Aorta (tissue), 5 donors: ENCODE measurements at regions not wholly inside any gene's neighbourhood (a gene's known extent, or its start where the extent isn't known, plus 50 kb on each side); places are given as distances from the start of the nearest gene placed in this dataset.
A peak's percentile ranks its signal among the peaks of the same experiment; 100 is the strongest.

Source experiments
- ATAC-seq: fragments of 200-7000 bp; cut with Tn5 transposase; one replicate; pipeline ENCODE4 v1.9.1; 2022; ENCODE audit warnings: moderate library complexity; ENCODE audit not compliant: low FRiP score
- DNase-seq, 2 donors: peaks; one replicate each; pipeline ENCODE4 v3.0.0-alpha.2; 2020
- H3K27ac ChIP-seq, 2 donors: one replicate each; pipeline ENCODE4 v1.5.1; 2013; ENCODE audit warnings: low read length in 2 of 2, mild to moderate bottlenecking in 2 of 2, moderate library complexity in 2 of 2, control low read depth in 1 of 2, inconsistent platforms in 1 of 2, low read depth in 1 of 2
- H3K27me3 ChIP-seq, 2 donors: one replicate each; pipeline ENCODE4 v1.6.1; 2013; ENCODE audit warnings: control low read depth in 1 of 2, low read length in 1 of 2, mild to moderate bottlenecking in 1 of 2, moderate library complexity in 1 of 2; ENCODE audit not compliant: insufficient read depth in 2 of 2, control insufficient read depth in 1 of 2
- H3K36me3 ChIP-seq, 2 donors: one replicate each; pipeline ENCODE4 v1.6.1; 2013; ENCODE audit warnings: control low read depth in 1 of 2, low read length in 1 of 2, mild to moderate bottlenecking in 1 of 2; ENCODE audit not compliant: insufficient read depth in 2 of 2, control insufficient read depth in 1 of 2
- H3K4me1 ChIP-seq, 2 donors: one replicate each; pipeline ENCODE4 v1.6.1; 2013; ENCODE audit warnings: low read length in 2 of 2, control low read depth in 1 of 2, mild to moderate bottlenecking in 1 of 2, moderate library complexity in 1 of 2; ENCODE audit not compliant: insufficient read depth in 2 of 2, control insufficient read depth in 1 of 2
- H3K4me3 ChIP-seq, 2 donors: one replicate each; pipeline ENCODE4 v1.5.1; 2013; ENCODE audit warnings: low read length in 2 of 2, control low read depth in 1 of 2, mild to moderate bottlenecking in 1 of 2
- H3K9me3 ChIP-seq: one replicate; pipeline ENCODE4 v1.6.1; 2013; ENCODE audit warnings: mild to moderate bottlenecking, low read length; ENCODE audit not compliant: control insufficient read depth
- WGBS, 2 donors: extraction: QIAGEN DNeasy Blood & Tissue Kit; methylation state at CpG; one replicate each; pipeline ENCODE4 v1.1.7; 2013; 5-methylcytosine and 5-hydroxymethylcytosine counted together
- intact Hi-C, 2 donors: fragments of 100-400 bp; cut with DNase I; formaldehyde crosslinking; loops; one replicate each; pipeline versions ENCODE4 v1.14.2 to v1.15.0; 2022
- donor health status: healthy with polysubstance abuse.
- donor health status: Bipolar disorder and iron deficiency.
- donor health status: DM: no; HTN: no; CAD: no.
- donor health status: DM: no; HTN: no; CAD: no.
- donor health status: DM: yes; HTN: yes; CAD: no.

DNA sequence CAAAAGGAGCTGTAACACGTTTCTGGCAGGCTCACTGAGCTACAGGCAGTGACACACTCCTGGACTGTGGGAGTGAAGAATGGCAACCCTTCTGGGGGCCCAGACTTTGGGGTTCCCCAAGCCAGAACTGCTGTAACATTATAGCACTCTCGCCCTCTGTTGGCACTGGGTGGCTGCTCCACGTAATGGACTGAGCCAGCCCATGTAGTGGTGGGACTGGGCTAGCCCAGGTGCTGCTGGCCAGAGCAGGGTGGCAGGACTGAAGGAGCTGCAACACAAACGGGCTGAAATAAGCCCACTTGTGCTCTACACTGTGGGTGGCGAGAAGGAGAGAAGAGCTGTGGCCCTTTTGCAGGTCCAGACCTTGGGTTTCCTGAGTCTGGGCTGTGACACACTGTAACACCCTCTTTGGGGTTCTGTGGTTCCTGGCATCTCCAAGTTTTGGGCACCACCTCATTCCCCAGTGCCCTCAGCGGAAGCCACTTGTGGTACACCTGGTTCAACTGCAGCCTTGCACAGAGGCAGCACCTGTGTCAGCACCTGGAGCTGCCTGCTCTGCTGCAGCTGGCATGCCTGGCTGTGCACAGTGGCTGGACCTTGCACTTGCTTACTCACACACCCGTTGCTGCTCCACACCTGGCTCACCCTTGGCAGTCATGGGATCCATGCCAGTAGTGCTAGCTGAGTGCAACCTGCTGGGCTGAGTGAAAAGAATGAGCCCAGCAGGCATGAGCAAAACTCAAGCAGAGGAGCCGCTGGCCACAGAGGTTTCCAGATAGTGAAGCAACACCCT lies 95.0 kb upstream of the PRR16 start:
- intact Hi-C loops = no loop called here
- H3K27me3 ChIP-seq = no peaks in the 10 kb centered on the region
- H3K36me3 ChIP-seq = no peaks in the 10 kb centered on the region
- ATAC-seq (peak; percentile 57), DNase-seq (no peak)
- no peak overlapping the region for H3K27ac ChIP-seq
- no peaks in the 10 kb centered on the region for H3K9me3 ChIP-seq
- no peak overlapping the region for H3K4me3 ChIP-seq
- WGBS, 2 donors = 88 to 92% methylated on average over 8 of the region's 8 CpGs
- H3K4me1 ChIP-seq = peaks cover 0 to 1% of the 10 kb centered on the region in 2 donors

DNA sequence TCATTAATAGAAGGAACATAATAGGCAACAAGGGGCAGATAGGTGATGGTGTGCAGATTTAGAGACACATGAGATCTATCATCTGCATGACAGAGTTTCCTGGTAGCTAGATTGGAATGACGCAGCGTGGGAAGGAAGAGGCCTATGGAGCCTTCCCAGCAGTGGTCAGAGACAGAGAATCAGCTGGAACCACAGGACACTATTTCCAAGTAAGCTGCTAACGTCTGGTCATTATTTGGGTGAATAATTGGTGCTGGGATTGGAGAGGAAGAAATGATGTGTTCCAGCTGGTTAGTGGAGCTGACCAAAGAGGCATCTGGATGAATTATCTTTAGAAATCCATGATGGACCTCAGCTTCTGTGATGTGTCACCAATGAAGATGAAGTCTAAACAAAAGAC lies 91.2 kb upstream of the PRR16 start:
- intact Hi-C loops = no loop called here

DNA sequence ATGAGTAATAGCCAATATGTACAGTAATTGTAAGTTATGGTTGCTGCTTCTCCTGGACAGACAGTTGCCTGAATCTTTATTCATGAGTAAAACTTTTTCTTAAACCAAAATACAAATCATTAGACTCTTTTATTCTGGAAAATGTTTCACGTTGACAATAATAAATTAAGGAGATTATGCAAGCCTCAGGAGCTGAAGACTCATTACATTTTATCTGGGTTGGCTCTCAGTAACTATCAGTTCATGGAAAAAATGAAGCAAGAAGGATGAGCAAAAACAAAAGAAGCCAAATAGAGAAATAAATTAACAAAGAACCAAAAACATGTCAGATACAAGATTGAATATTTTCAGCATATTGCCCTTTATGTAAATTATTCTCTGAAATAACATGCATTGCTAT lies 88.9 kb upstream of the PRR16 start:
- intact Hi-C loops = no loop called here
- Histone ChIP-seq H3K4me1 (peaks cover 0 to 1% of the 10 kb centered on the region in 2 donors), H3K4me3 (no peak overlapping the region), H3K9me3 (peaks cover 3% of the 10 kb centered on the region), H3K27me3 (no peaks in the 10 kb centered on the region), H3K27ac (no peak overlapping the region), H3K36me3 (no peaks in the 10 kb centered on the region)
- ATAC-seq = peak; percentile 66
- WGBS, 2 donors = 75 to 80% methylated on average over 1 of the region's 1 CpG
- DNase-seq = no peak

More for the DNA sequence above, 91.2 kb upstream of the PRR16 start:
- Histone ChIP-seq H3K4me3 (no peak overlapping the region), H3K9me3 (no peaks in the 10 kb centered on the region), H3K36me3 (no peaks in the 10 kb centered on the region), H3K27me3 (no peaks in the 10 kb centered on the region), H3K4me1 (peaks cover 0 to 1% of the 10 kb centered on the region in 2 donors), H3K27ac (no peak overlapping the region)
- DNase-seq (no peak), ATAC-seq (no peak)
- 94 to 96% methylated on average over 3 of the region's 3 CpGs for WGBS, 2 donors

DNA sequence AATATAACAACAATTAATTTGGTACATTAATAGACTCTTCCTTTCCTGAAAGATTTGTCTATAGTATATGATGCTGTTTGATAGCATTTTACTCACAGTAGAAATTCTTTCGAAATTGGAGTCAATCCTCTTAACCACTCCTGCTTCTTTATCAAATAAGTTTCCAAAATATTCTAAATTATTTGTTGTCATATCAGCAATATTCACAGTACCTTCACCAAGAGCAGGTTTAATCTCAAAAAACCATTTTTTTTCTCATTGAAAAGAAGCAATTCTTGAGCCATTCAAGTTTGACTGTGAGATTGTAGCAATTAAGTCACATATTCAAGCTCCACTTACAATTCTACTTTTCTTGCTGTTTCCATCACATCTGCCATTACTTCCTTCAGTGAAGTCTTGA lies 83.5 kb upstream of the PRR16 start:
- no peaks in the 10 kb centered on the region for H3K36me3 ChIP-seq
- no peak overlapping the region for H3K27ac ChIP-seq
- no peak overlapping the region for H3K4me3 ChIP-seq
- ATAC-seq (no peak), DNase-seq (no peak)
- no peaks in the 10 kb centered on the region for H3K4me1 ChIP-seq
- H3K27me3 ChIP-seq = no peaks in the 10 kb centered on the region
- H3K9me3 ChIP-seq = peaks cover 3% of the 10 kb centered on the region
- intact Hi-C loops = loop anchor here in 1 of 2 donors (10.0 kb wide), 1 partner anchor 64 kb away; no protein-coding TSS in a partner anchor
- 95% methylated on average over 1 of the region's 1 CpG for WGBS, 2 donors

DNA sequence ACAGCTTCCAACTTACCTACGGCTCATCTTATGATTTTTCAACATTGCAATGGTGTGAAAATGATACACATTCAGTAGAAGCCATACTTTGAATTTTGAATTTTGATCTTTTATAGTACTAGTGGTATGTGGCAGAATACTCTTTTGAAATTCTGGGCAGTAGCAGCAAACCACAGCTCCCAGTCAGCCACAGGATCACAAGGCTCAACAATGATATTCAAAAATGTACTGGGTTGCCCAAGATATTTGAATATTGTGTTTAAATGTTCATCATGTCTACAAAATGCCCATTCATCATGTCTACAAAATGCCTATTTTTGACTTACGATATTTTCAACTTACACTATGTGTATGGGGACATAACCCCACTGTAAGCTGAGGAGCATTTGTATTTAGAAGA lies 81.3 kb upstream of the PRR16 start:
- H3K27me3 ChIP-seq = no peaks in the 10 kb centered on the region
- no peak overlapping the region for H3K4me3 ChIP-seq
- ATAC-seq (no peak), DNase-seq (no peak)
- no peaks in the 10 kb centered on the region for H3K36me3 ChIP-seq
- WGBS, 2 donors = 93 to 95% methylated on average over 2 of the region's 2 CpGs
- intact Hi-C loops = loop anchor here in 1 of 2 donors (10.0 kb wide), 1 partner anchor 62 kb away; no protein-coding TSS in a partner anchor
- peaks cover 3% of the 10 kb centered on the region for H3K9me3 ChIP-seq
- H3K4me1 ChIP-seq = peaks cover 0 to 3% of the 10 kb centered on the region in 2 donors
- no peak overlapping the region for H3K27ac ChIP-seq

DNA sequence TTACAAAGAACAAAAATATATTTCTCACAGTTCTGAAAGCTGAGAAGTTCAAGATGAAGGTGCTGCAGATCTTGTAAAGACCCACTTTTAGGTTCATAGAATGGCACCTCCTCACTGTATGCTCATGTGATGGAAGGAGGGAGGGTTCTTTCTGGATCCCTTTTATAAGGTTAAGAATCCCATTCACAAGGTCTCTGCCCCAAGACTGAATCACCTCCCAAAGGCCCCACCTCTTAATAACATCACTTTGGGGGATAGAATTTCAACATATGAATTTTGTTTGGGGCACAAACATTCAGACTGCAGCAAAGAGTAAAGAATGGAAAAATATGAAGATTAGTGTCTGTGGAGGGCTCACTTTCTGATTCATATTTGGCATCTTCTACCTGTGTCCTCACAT lies 77.1 kb upstream of the PRR16 start:
- H3K9me3 ChIP-seq = no peaks in the 10 kb centered on the region
- ATAC-seq = no peak
- peaks cover 0 to 3% of the 10 kb centered on the region in 2 donors for H3K4me1 ChIP-seq
- no peak overlapping the region for H3K27ac ChIP-seq
- H3K27me3 ChIP-seq = no peaks in the 10 kb centered on the region
- no peak overlapping the region for H3K4me3 ChIP-seq
- no peak for DNase-seq
- intact Hi-C loops = loop anchor here (5.0 to 10.0 kb wide), 2 partner anchors 58 to 70 kb away; no protein-coding TSS in a partner anchor
- H3K36me3 ChIP-seq = no peaks in the 10 kb centered on the region

DNA sequence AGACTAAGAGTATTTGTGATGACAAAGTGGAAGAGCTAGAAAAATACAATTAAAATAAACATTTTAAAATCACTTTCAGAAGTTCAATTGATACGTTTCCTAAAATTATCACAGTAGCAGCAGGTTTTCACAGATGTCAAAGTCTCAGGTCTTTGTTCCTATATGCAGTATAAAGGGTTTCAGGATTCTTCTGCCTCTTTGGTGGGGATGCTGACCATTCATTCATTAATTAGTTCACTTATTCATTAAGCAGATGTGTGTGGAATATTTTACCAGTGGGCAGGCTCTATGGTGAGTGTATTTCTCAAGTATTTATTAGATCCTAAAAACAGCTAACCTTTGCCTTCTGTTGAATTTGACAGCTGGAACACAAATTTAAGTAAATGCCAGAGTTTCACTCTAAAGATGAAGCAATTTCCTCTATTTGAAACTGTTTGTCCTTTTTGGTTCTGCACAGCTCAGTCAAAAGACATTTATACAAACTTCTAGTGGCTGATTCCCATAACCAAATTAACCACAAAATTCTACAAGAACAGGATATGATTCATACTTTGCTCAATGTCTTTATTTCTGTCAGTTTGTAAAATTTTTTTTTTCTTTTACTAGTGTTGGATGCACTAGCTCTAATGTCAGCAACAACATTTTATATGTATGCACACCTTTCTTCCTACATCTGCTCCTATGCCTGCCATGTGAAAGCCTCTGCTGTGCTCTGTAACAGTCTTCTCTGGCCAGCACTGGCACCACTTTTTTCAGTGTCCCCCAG lies 75.9 kb upstream of the PRR16 start:
- Histone ChIP-seq H3K36me3 (no peaks in the 10 kb centered on the region), H3K27ac (peak overlapping the region; percentile 51 to 77), H3K4me1 (peaks cover 0 to 3% of the 10 kb centered on the region in 2 donors), H3K4me3 (no peak overlapping the region), H3K27me3 (no peaks in the 10 kb centered on the region), H3K9me3 (no peaks in the 10 kb centered on the region)
- ATAC-seq (peak; percentile 81), DNase-seq (no peak)
- intact Hi-C loops = loop anchor here (5.0 to 10.0 kb wide), 2 partner anchors 57 to 69 kb away; no protein-coding TSS in a partner anchor
- WGBS, 2 donors = 64 to 71% methylated on average over 1 of the region's 1 CpG

DNA sequence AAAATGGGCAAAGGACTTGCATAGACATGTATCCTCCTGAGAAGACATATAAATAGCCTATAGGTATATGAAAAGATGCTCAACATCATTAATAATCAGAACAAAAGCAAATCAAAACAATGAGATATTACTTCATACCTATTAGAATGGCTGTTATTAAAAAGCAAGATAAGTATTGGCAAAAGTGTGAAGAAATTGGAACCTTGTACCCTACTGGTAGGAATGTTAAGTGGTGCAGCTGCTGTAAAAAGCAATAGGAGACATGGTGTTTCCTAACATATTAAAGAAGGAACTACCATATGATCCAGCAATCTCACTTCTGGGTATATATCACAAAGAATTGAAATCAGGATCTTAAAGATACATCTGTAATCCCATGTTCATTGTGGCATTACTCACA lies 69.8 kb upstream of the PRR16 start:
- Histone ChIP-seq H3K9me3 (no peaks in the 10 kb centered on the region), H3K27me3 (no peaks in the 10 kb centered on the region), H3K4me3 (no peak overlapping the region), H3K27ac (no peak overlapping the region), H3K36me3 (no peaks in the 10 kb centered on the region), H3K4me1 (no peaks in the 10 kb centered on the region)
- DNase-seq (no peak), ATAC-seq (no peak)
- intact Hi-C loops = no loop called here

DNA sequence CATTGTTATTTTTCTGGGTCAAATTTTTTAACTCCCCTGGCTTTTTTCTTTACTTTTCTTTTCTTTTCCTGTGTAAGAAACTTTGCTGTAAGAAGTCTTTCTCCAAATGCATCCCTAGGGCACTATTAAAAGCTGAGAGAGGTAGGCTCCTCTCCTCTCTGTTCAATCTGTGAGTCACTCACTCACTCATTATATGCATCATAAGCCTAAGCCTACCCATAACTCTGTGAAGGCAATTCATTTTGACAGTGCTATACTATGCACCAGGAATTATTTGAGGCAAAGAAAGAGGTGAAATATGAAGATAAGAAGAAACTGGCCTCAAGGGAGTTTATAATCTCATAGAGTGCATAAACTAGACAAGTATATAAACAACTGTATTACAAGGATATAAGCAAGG lies 67.9 kb upstream of the PRR16 start:
- Histone ChIP-seq H3K4me3 (no peak overlapping the region), H3K27ac (no peak overlapping the region), H3K36me3 (no peaks in the 10 kb centered on the region), H3K4me1 (no peaks in the 10 kb centered on the region), H3K9me3 (peaks cover 1% of the 10 kb centered on the region), H3K27me3 (no peaks in the 10 kb centered on the region)
- ATAC-seq (no peak), DNase-seq (no peak)
- intact Hi-C loops = no loop called here
